HG03196 (cell line): ENCODE measurements at regions not wholly inside any gene's neighbourhood (a gene's known extent, or its start where the extent isn't known, plus 50 kb on each side); places are given as distances from the start of the nearest gene placed in this dataset.

ENCODE experiments used
- ATAC-seq: cut with Tn5 transposase; IDR thresholded peaks from one replicate; pipeline ENCODE4 v1.9.1; 2021; ENCODE audit not compliant: unreplicated experiment

- no peak for ATAC-seq
These were observed 413.5 kb downstream of the TLE4 start for GRCh38 chr9:79985264-79985663.

- ATAC-seq: no peak
These were observed 412.8 kb downstream of the TLE4 start for GRCh38 chr9:79984429-79985067.

GRCh38 chr9:79980432-79980831 is 408.7 kb downstream of the TLE4 start:
- ATAC-seq: no peak

GRCh38 chr9:79977510-79978197 is 405.9 kb downstream of the TLE4 start:
- ATAC-seq: no peak

GRCh38 chr9:79977074-79977435 is 405.3 kb downstream of the TLE4 start:
- ATAC-seq: no peak

- no peak for ATAC-seq
These were observed 404.7 kb downstream of the TLE4 start for GRCh38 chr9:79976257-79977073.

GRCh38 chr9:79975621-79976256 is 404.0 kb downstream of the TLE4 start:
- no peak for ATAC-seq

- no peak for ATAC-seq
These were observed 403.1 kb downstream of the TLE4 start for GRCh38 chr9:79974806-79975422.

- no peak for ATAC-seq
These were observed 401.9 kb downstream of the TLE4 start for GRCh38 chr9:79973627-79974026.

- no peak for ATAC-seq
These were observed 398.3 kb downstream of the TLE4 start for GRCh38 chr9:79970146-79970425.

- ATAC-seq: no peak
These were observed 397.8 kb downstream of the TLE4 start for GRCh38 chr9:79969393-79970145.

GRCh38 chr9:79968533-79968932 is 396.8 kb downstream of the TLE4 start:
- no peak for ATAC-seq

- no peak for ATAC-seq
These were observed 391.1 kb downstream of the TLE4 start for GRCh38 chr9:79962836-79963235.

GRCh38 chr9:79962150-79962549 is 390.4 kb downstream of the TLE4 start:
- no peak for ATAC-seq

- ATAC-seq: no peak
These were observed 383.5 kb downstream of the TLE4 start for GRCh38 chr9:79955300-79955699.

- no peak for ATAC-seq
These were observed 382.1 kb downstream of the TLE4 start for GRCh38 chr9:79953908-79954307.

GRCh38 chr9:79952401-79952800 is 380.6 kb downstream of the TLE4 start:
- no peak for ATAC-seq

GRCh38 chr9:79946712-79947111 is 374.9 kb downstream of the TLE4 start:
- ATAC-seq: no peak

GRCh38 chr9:79945495-79945894 is 373.7 kb downstream of the TLE4 start:
- ATAC-seq: no peak

- no peak for ATAC-seq
These were observed 373.3 kb downstream of the TLE4 start for GRCh38 chr9:79945016-79945415.

- ATAC-seq: no peak
These were observed 369.2 kb downstream of the TLE4 start for GRCh38 chr9:79940919-79941318.
